ENCODE measurements at regions not wholly inside any gene's neighbourhood (a gene's known extent, or its start where the extent isn't known, plus 50 kb on each side); places are given as distances from the start of the nearest gene placed in this dataset.

- TF ChIP-seq PATZ1 (CRISPR knock-in tag; IDR thresholded peaks at IDR 0.05; ENCODE audit: borderline replicate concordance) = no peak
- no peak for TF ChIP-seq RARB (CRISPR knock-in tag; IDR thresholded peaks at IDR 0.05)
- TF ChIP-seq ZNF70 (CRISPR knock-in tag; IDR thresholded peaks at IDR 0.05) = no peak
- no peak for TF ChIP-seq BACH2 (CRISPR knock-in tag; IDR thresholded peaks at IDR 0.05; ENCODE audit: borderline replicate concordance)
Observed at GRCh38 chr6:101042966-101043365, 161.8 kb upstream of the ASCC3 start (continued).

DNA sequence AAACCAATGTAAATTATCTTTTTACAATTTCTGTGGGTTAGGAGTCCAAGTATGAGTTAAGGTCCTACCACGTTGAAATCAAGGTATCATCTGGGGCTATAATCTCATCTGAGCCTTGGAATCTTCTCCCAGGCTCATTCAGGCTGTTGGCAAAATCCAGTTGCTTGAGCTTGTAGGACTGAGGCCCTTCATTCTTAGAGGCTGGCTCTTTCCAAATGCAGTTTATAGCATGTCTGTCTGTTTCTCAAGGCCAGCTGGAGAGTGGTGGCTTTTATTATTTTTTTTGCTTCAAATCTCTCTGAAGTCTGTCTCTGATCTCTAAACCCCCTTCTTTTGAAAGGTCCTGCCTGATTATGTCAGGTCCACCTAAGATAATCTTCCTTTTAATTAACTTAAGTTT lies 177.2 kb upstream of the ASCC3 start:
- no peak for TF ChIP-seq RARB (CRISPR knock-in tag; IDR thresholded peaks at IDR 0.05)
- TF ChIP-seq TOX (CRISPR knock-in tag; IDR thresholded peaks at IDR 0.05; ENCODE audit: borderline replicate concordance) = no peak
- TF ChIP-seq OSR1 (CRISPR knock-in tag; IDR thresholded peaks at IDR 0.05) = no peak
- no peak for TF ChIP-seq ZNF70 (CRISPR knock-in tag; IDR thresholded peaks at IDR 0.05)
- no peak for TF ChIP-seq ZNF565 (CRISPR knock-in tag; conservative IDR thresholded peaks at IDR 0.05; ENCODE audit: low read depth)
- TF ChIP-seq ZFP30 (CRISPR knock-in tag; IDR thresholded peaks at IDR 0.05) = no peak
- no peak for TF ChIP-seq SNAI2 (CRISPR knock-in tag; IDR thresholded peaks at IDR 0.05)
- TF ChIP-seq ZC3H10 (CRISPR knock-in tag; IDR thresholded peaks at IDR 0.05) = no peak
- TF ChIP-seq BACH2 (CRISPR knock-in tag; IDR thresholded peaks at IDR 0.05; ENCODE audit: borderline replicate concordance) = no peak
- no peak for ATAC-seq

GRCh38 chr6:101066481-101066880 lies 185.4 kb upstream of the ASCC3 start:
- no peak for ATAC-seq
- TF ChIP-seq ZNF8 (CRISPR knock-in tag; IDR thresholded peaks at IDR 0.05) (no peak), ZFP3 (CRISPR knock-in tag; IDR thresholded peaks at IDR 0.05) (no peak), ZC3H10 (CRISPR knock-in tag; IDR thresholded peaks at IDR 0.05) (no peak), SNAI2 (CRISPR knock-in tag; IDR thresholded peaks at IDR 0.05) (no peak), PPARA (CRISPR knock-in tag; IDR thresholded peaks at IDR 0.05; ENCODE audit: borderline replicate concordance) (no peak), RARB (CRISPR knock-in tag; IDR thresholded peaks at IDR 0.05) (no peak), TCF4 (CRISPR knock-in tag; IDR thresholded peaks at IDR 0.05; ENCODE audit: borderline replicate concordance) (no peak), PATZ1 (CRISPR knock-in tag; IDR thresholded peaks at IDR 0.05; ENCODE audit: borderline replicate concordance) (no peak), ZNF70 (CRISPR knock-in tag; IDR thresholded peaks at IDR 0.05) (no peak), OSR1 (CRISPR knock-in tag; IDR thresholded peaks at IDR 0.05) (no peak), CSDC2 (CRISPR knock-in tag; IDR thresholded peaks at IDR 0.05) (no peak), ZNF565 (CRISPR knock-in tag; conservative IDR thresholded peaks at IDR 0.05; ENCODE audit: low read depth) (no peak), TOX (CRISPR knock-in tag; IDR thresholded peaks at IDR 0.05; ENCODE audit: borderline replicate concordance) (no peak), BACH2 (CRISPR knock-in tag; IDR thresholded peaks at IDR 0.05; ENCODE audit: borderline replicate concordance) (no peak), TSHZ2 (CRISPR knock-in tag; IDR thresholded peaks at IDR 0.05) (no peak)
- TF ChIP-seq, protein P1, sequence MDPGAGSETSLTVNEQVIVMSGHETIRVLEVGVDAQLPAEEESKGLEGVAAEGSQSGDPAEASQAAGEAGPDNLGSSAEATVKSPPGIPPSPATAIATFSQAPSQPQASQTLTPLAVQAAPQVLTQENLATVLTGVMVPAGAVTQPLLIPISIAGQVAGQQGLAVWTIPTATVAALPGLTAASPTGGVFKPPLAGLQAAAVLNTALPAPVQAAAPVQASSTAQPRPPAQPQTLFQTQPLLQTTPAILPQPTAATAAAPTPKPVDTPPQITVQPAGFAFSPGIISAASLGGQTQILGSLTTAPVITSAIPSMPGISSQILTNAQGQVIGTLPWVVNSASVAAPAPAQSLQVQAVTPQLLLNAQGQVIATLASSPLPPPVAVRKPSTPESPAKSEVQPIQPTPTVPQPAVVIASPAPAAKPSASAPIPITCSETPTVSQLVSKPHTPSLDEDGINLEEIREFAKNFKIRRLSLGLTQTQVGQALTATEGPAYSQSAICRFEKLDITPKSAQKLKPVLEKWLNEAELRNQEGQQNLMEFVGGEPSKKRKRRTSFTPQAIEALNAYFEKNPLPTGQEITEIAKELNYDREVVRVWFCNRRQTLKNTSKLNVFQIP (CRISPR knock-in tag; IDR thresholded peaks at IDR 0.05; ENCODE audit: borderline replicate concordance, low read depth) = no peak

- no peak for ATAC-seq
- no peak for TF ChIP-seq TOX (CRISPR knock-in tag; IDR thresholded peaks at IDR 0.05; ENCODE audit: borderline replicate concordance)
- TF ChIP-seq CREB5 (CRISPR knock-in tag; IDR thresholded peaks at IDR 0.05; ENCODE audit: low read depth) = no peak
- TF ChIP-seq OSR1 (CRISPR knock-in tag; IDR thresholded peaks at IDR 0.05) = no peak
- no peak for TF ChIP-seq ESRRG (CRISPR knock-in tag; IDR thresholded peaks at IDR 0.05)
- no peak for TF ChIP-seq TSHZ2 (CRISPR knock-in tag; IDR thresholded peaks at IDR 0.05)
- no peak for TF ChIP-seq CSDC2 (CRISPR knock-in tag; IDR thresholded peaks at IDR 0.05)
- TF ChIP-seq, protein P1 (CRISPR knock-in tag; IDR thresholded peaks at IDR 0.05; ENCODE audit: borderline replicate concordance, low read depth) = no peak
Observed at GRCh38 chr6:101069191-101069795, 188.2 kb upstream of the ASCC3 start.
